T-helper 2 cell treated with Interferon-gamma antibody and Interleukin-4, amounts not matched to agents 100 ng/mL and 5 ng/mL, for 36 hours (primary cell): ENCODE measurements at regions not wholly inside any gene's neighbourhood (a gene's known extent, or its start where the extent isn't known, plus 50 kb on each side); places are given as distances from the start of the nearest gene placed in this dataset.

Experiments
- intact Hi-C: fragments of 100-400 bp; cut with micrococcal nuclease; formaldehyde crosslinking; loops from one replicate; pipeline ENCODE4 v1.15.1; 2023

- intact Hi-C loops, result loop anchor here (2.0 kb wide), 1 partner anchor 17 kb away; no protein-coding TSS in a partner anchor
Measured at GRCh38 chr2:144165599-144166250, 354.2 kb downstream of the ZEB2 start.

GRCh38 chr2:144163592-144163991, 356.3 kb downstream of the ZEB2 start:
- intact Hi-C loops, result loop anchor here (5.0 kb wide), 1 partner anchor 354 kb away; no protein-coding TSS in a partner anchor

- intact Hi-C loops, result loop anchor here (5.0 kb wide), 1 partner anchor 355 kb away; no protein-coding TSS in a partner anchor
Measured at GRCh38 chr2:144162652-144163051, 357.3 kb downstream of the ZEB2 start.

DNA sequence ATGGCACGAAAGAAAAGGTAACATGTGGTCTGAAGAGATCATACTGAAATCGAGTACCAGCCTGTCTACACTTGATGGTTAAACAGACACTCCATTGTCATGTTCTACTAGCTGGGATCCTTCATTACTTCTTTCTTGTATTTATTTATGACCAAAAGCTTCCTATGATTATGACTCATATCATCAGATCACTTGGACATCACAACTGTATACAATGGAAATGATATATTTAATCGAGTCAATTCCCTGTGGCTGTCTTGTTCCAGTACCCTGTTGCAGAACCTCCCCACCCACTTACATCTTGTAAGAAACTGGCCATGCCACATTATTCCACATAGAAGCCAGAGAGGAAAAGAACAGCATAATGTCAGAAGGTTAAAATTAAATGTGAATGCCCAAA, 358.9 kb downstream of the ZEB2 start:
- intact Hi-C loops, result loop anchor here (5.0 kb wide), 1 partner anchor 356 kb away; no protein-coding TSS in a partner anchor

DNA sequence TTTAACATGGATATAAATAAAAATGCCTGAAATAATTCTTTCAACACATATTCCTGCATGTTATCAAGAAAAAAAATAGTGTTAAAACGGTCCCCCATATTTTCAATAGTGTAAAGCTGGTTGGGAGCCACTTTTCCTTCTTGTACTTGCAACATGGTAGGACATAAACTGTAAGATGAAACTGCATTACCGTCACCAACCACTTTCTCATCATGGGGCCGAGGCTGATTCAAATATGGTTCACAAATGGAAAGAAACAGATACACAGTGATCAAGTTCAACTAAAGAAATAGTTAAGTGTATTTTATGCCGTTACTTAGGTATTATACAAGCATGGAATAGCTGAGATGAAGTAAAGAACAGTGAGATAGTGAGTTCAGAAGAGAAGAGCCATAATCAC, 360.7 kb downstream of the ZEB2 start:
- intact Hi-C loops, result no loop called here

- intact Hi-C loops, result no loop called here
Measured at GRCh38 chr2:144158096-144158495, 361.8 kb downstream of the ZEB2 start.

DNA sequence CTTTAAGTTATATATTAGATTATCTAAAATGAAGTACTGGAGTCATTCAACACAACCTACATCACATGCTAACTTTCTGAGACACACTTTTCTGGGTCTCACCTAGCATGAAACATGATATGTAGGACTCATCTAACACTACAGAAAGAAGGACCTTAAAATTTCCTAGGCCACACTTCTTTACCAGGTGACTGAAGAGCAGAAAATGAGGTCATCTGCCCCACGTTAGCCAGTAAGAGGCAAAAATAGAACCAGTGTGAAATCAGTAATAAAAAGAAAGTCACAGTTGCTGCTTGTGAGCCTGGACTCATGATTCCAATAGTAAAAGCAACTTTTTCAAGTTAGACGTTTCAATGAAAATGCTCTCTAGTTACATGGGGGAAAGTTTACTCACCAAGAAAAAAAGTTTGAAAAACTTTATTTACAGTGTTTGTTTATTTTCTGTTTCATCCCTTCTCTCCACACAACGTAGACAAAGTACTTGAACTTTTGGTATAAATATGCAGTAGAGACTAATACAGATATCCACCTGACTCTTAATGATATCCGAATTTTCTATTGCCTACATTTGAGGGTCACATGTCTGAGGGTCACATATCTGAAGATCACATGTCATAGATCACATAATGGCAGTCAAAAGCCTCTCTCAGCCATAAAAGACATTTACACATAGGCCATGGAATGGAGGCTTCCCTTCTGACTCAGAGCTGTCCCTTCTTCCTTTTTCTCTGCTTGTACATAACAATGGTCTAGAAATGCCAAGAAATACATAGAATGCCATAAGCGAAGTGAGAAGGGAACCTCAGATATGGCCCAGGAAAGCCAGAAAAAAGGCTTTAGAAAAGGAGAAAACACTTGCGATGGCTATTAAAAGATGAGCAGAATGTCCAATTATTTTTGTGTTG, 362.9 kb downstream of the ZEB2 start:
- intact Hi-C loops, result no loop called here

GRCh38 chr2:144154205-144154604, 365.7 kb downstream of the ZEB2 start:
- intact Hi-C loops, result no loop called here

- intact Hi-C loops, result no loop called here
Measured at GRCh38 chr2:144152817-144153271, 367.1 kb downstream of the ZEB2 start.

DNA sequence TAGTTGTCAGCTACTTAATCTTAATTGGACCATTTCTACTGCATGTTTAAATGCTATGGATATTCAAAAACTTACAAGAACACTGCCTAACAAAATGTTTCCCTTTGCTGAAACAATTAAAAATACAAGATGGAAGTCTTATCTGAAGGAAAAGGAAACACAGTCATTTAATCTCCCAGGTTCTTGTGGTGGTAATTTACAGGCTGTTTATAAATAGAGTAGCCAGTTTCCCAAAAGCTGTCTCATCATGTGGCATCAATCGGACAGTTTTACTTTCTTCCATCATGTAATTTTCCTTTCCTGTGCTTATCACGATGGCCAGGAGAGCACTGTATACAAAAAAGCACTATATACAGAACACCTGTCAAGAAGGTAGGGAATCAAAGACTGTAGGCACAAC, 368.1 kb downstream of the ZEB2 start:
- intact Hi-C loops, result no loop called here

DNA sequence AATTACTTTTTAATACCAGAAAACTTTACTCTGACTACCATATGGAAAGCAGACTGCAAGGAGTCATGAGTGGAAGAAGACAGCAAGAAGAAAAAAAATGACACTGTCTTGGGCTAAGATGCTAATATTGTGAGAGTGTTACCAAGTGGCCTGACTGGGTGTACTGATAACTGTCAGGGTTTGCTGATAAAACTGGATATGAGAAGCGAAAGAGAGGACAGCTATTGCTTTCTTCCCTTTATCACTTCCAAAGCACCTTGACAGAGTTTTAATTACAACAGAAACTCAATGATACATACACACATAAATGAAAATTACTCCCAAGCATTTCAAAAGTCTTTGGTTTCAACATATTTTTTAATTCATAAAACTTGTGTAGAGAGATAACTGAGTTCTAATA, 368.5 kb downstream of the ZEB2 start:
- intact Hi-C loops, result no loop called here

GRCh38 chr2:144147356-144147755, 372.6 kb downstream of the ZEB2 start:
- intact Hi-C loops, result no loop called here

- intact Hi-C loops, result no loop called here
Measured at GRCh38 chr2:144146876-144147275, 373.0 kb downstream of the ZEB2 start.

GRCh38 chr2:144146076-144146475, 373.8 kb downstream of the ZEB2 start:
- intact Hi-C loops, result no loop called here

GRCh38 chr2:144143294-144144151, 376.4 kb downstream of the ZEB2 start:
- intact Hi-C loops, result no loop called here

DNA sequence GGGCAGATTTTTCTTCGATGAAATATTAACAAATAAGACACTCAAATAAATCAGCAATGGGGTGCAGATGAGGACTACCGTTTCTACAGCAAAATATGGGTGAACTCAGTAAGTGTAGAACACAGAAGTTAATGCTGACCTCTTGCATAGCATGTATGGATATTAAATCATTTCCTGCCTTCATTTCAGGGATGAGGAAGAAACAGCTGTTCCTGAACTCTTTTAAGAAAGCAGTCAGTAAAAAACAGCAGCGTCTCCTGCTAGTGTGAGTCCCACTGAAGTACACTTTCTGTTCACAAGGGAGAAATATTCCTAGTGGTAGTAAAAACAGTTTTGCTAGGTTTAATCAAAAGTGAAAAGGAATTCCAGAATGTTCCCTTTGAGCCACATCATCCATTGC, 379.0 kb downstream of the ZEB2 start:
- intact Hi-C loops, result no loop called here

GRCh38 chr2:144137705-144138428, 382.1 kb downstream of the ZEB2 start:
- intact Hi-C loops, result no loop called here

DNA sequence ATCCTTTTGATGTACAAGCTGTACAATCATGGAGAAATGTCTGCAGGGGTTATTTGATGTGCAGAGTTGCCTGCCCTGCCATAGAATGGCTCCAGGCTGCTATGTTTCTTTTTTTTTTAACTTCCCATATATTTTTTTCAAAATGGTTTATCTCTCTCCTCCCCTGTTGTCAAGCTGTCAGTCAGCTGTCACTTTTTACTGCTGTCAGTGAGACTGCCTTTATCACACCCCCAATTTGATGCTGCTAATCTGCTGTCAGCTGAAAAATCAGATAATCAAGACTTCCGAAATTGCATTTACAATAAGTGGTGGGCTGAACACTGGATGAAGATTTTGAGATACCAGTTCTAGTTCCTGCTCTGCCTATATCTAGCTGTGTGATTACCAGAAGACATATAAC, 382.6 kb downstream of the ZEB2 start:
- intact Hi-C loops, result no loop called here

DNA sequence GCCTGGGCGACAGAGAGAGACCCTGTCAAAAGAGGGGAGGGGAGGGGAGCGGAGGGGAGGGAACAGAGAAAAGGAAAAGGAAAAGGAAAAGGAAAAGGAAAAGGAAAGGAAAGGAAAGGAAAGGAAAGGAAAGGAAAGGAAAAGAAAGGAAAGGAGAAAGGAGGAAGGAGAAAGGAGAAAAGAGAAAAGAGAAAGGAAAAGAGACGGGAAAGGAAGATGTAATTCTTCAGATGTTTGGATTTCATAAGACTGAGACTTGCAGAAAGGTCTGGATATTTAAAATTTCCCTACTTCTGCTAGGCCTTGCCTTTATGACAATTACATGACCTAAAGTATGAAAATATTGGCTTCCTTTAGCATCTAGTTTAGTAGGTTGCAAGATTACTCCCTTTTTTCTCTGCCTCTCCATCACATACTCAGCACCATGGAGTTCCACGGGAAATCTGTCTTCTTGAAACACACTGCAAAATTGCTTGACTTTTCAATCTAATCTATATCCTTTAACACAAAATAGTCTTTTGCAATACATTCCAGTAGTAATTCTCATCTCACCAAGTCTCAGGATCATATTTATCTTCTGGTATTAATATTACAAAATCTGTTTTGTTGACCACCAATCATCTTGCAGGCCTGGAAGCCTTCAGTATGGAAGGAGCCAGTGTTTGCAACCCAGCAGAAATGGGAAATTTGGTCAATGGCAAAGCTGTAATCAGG, 383.5 kb downstream of the ZEB2 start:
- intact Hi-C loops, result no loop called here
